H54 (cell line): ENCODE measurements at regions not wholly inside any gene's neighbourhood (a gene's known extent, or its start where the extent isn't known, plus 50 kb on each side); places are given as distances from the start of the nearest gene placed in this dataset.
"Not testable (repeated sequence)": the region's sequence is repeated elsewhere in the genome, so short reads cannot be mapped to it uniquely, and the experiment has no call there.

Experiments used
- DNase-seq: peaks from one replicate; pipeline ENCODE4 v3.0.0; 2011; ENCODE audit warnings: low spot score, mixed read lengths; ENCODE audit not compliant: insufficient read length
- FAIRE-seq: peaks from 3 replicates; lab custom pipeline; 2011; peaks lifted over from hg19 to GRCh38; lab: Jason Lieb, UNC
- POLR2A ChIP-seq: IDR thresholded peaks from 2 replicates; pipeline ENCODE4 v1.6.1; 2011; ENCODE audit warnings: low read depth, mild to moderate bottlenecking, low read length

GRCh38 chr5:12896086-12896485, 991.8 kb upstream of the CTNND2 start:
- TF ChIP-seq POLR2A, result no peak
- FAIRE-seq (no peak), DNase-seq (no peak)

GRCh38 chr5:12885018-12885417, 980.8 kb upstream of the CTNND2 start:
- TF ChIP-seq POLR2A, result no peak
- FAIRE-seq (no peak), DNase-seq (no peak)

DNA sequence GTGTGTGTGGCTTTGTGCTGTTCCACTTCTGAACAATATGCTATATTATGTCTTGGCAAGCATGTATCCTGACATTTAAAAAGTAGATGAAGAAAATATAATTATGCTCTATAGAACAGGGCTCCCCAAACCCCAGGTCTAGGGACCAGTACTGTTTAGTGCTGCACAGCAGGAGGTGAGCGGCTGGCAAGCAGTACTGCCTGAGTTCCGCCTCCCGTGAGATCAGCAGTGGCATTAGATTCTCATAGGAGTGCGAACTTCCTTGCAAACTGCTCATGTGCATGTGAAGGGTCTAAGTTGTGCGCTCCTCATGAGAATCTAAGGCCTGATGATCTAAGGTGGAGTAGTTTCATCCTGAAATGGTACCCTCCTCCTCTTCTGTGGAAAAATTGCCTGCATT, 979.1 kb upstream of the CTNND2 start:
- TF ChIP-seq POLR2A, result no peak
- FAIRE-seq (no peak), DNase-seq (no peak)

- DNase-seq (no peak), FAIRE-seq (no peak)
- TF ChIP-seq POLR2A, result no peak
Observed at GRCh38 chr5:12876541-12877298, 972.5 kb upstream of the CTNND2 start.

GRCh38 chr5:12870872-12871539, 966.8 kb upstream of the CTNND2 start:
- FAIRE-seq (no peak), DNase-seq (no peak)

GRCh38 chr5:12865529-12865928, 961.3 kb upstream of the CTNND2 start:
- no peak for TF ChIP-seq POLR2A
- DNase-seq, result no peak
- FAIRE-seq, result no peak

More at GRCh38 chr5:12870872-12871539, 966.8 kb upstream of the CTNND2 start:
- no peak for TF ChIP-seq POLR2A

GRCh38 chr5:12861886-12862654, 957.8 kb upstream of the CTNND2 start:
- TF ChIP-seq POLR2A, result no peak
- FAIRE-seq, result peak; percentile 45
- no peak for DNase-seq

- FAIRE-seq, DNase-seq: not testable (repeated sequence)
Observed at GRCh38 chr5:12856105-12856504, 951.9 kb upstream of the CTNND2 start.

- DNase-seq, result no peak
- TF ChIP-seq POLR2A, result no peak
- FAIRE-seq, result no peak
Observed at GRCh38 chr5:12854386-12854785, 950.1 kb upstream of the CTNND2 start.

DNA sequence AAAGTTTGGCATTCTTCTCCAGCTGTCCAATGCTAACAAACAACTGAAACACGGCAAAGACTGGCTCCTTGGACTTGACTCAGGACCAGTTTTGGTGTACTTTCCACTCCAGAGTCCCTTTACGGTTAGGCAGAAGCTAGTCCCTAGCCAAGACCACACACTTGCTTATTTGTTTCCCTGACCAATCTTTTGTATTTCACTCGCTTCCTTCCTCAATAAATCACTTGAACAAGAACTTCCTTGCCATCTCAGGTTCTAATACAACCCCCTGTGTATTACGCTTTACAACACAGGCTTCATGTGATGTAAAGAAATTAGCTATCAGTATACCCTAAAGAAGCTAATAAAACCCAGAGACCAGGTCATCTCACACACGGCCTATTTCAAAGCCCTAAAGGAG, 947.5 kb upstream of the CTNND2 start:
- TF ChIP-seq POLR2A, result no peak
- FAIRE-seq (no peak), DNase-seq (no peak)

- TF ChIP-seq POLR2A, result no peak
- FAIRE-seq (no peak), DNase-seq (no peak)
Observed at GRCh38 chr5:12848709-12849108, 944.5 kb upstream of the CTNND2 start.

- FAIRE-seq (no peak), DNase-seq (no peak)
- TF ChIP-seq POLR2A, result no peak
Observed at GRCh38 chr5:12845549-12846159, 941.4 kb upstream of the CTNND2 start.

GRCh38 chr5:12840972-12841371, 936.7 kb upstream of the CTNND2 start:
- no peak for TF ChIP-seq POLR2A
- DNase-seq (no peak), FAIRE-seq (no peak)

GRCh38 chr5:12837592-12837991, 933.3 kb upstream of the CTNND2 start:
- TF ChIP-seq POLR2A, result no peak
- DNase-seq (no peak), FAIRE-seq (no peak)
